Keratinocyte (primary cell): ENCODE measurements at regions not wholly inside any gene's neighbourhood (a gene's known extent, or its start where the extent isn't known, plus 50 kb on each side); places are given as distances from the start of the nearest gene placed in this dataset.

ENCODE experiments used
- CTCF ChIP-seq, 3 experiments: IDR thresholded peaks in 1 of 3; conservative IDR thresholded peaks in 1 of 3; optimal IDR thresholded peaks in 1 of 3; 2 replicates in 2 of 3; 3 replicates in 1 of 3; pipeline versions ENCODE3 to v1.5.1; 2011; ENCODE audit warnings: low read length in 3 of 3, mild to moderate bottlenecking in 3 of 3, moderate library complexity in 2 of 3, control low read depth in 1 of 3, inconsistent platforms in 1 of 3; ENCODE audit not compliant: insufficient read depth in 2 of 3; ENCODE audit errors: extremely low read depth in 1 of 3
- EZH2 ChIP-seq: IDR thresholded peaks from one replicate; pipeline ENCODE4 v1.6.1; 2012; ENCODE audit warnings: inconsistent platforms, mild to moderate bottlenecking, low read length, moderate library complexity

GRCh38 chr12:75816897-75817296, 214.7 kb downstream of the PHLDA1 start:
- TF ChIP-seq CTCF (optimal IDR thresholded peaks at IDR 0.05 in 1 of 3, IDR thresholded peaks at IDR 0.05 in 1 of 3, conservative IDR thresholded peaks at IDR 0.05 in 1 of 3; ENCODE audit: extremely low read depth in 1 of 3, insufficient read depth in 2 of 3, low read length in 3 of 3) (peak in 2 of 3 experiments; percentile 10 to 48), EZH2 (no peak)
